ENCODE measurements at regions not wholly inside any gene's neighbourhood (a gene's known extent, or its start where the extent isn't known, plus 50 kb on each side); places are given as distances from the start of the nearest gene placed in this dataset.

GRCh38 chr7:54940748-54941147, 78.1 kb upstream of the EGFR start:
- no peak overlapping the region for H3K4me2 ChIP-seq (replicated peaks; ENCODE audit: extremely low read depth, low read length, poor library complexity, severe bottlenecking)
- no peaks in the 10 kb centered on the region for H4K20me1 ChIP-seq (ENCODE audit: insufficient read depth, low read length)
- WGBS (ENCODE audit: insufficient coverage): 86% methylated on average over 2 of the region's 3 CpGs
- Mint-ChIP-seq H3K27me3 (ENCODE audit: low read depth in 3 of 3) (no peaks in the 10 kb centered on the region), H3K27ac (peak overlapping the region in 1 of 7 donors; percentile 9), H3K4me1 (no peaks in the 10 kb centered on the region), H3K36me3 (no peaks in the 10 kb centered on the region), H3K9me3 (peaks cover 2 to 12% (median 6%) of the 10 kb centered on the region in 7 donors), H3K4me3 (no peak overlapping the region)
- H2AFZ ChIP-seq (ENCODE audit: insufficient read depth, low read depth, low read length, poor library complexity, severe bottlenecking): no peak overlapping the region
- H3K9me3 ChIP-seq (replicated peaks in 1 of 2; ENCODE audit: control insufficient read depth in 1 of 2, insufficient read depth in 1 of 2, low read length in 2 of 2): peaks cover 0 to 4% of the 10 kb centered on the region in 2 donors
- H3K79me2 ChIP-seq (ENCODE audit: insufficient read depth, low read length): no peaks in the 10 kb centered on the region
- TF ChIP-seq CTCF (IDR thresholded peaks at IDR 0.05): no peak
- no peak overlapping the region for H3K9ac ChIP-seq (ENCODE audit: insufficient read depth, low read length, poor library complexity, severe bottlenecking)
- H3K36me3 ChIP-seq (replicated peaks in 1 of 2; ENCODE audit: control insufficient read depth in 1 of 2, insufficient read depth in 2 of 2, low read length in 2 of 2): no peaks in the 10 kb centered on the region
- H3K4me1 ChIP-seq (ENCODE audit: control insufficient read depth in 1 of 2, insufficient read depth in 2 of 2, low read length in 2 of 2): no peaks in the 10 kb centered on the region
- no peaks in the 10 kb centered on the region for H3K27me3 ChIP-seq (ENCODE audit: control insufficient read depth in 2 of 2, insufficient read depth in 2 of 2, low read length in 2 of 2)
- no peak for DNase-seq
- no peak overlapping the region for H3K4me3 ChIP-seq (replicated peaks in 1 of 3; ENCODE audit: low read depth in 2 of 3, low read length in 3 of 3)
- no peak overlapping the region for H3K27ac ChIP-seq (ENCODE audit: low read depth in 1 of 2, low read length in 2 of 2)
- intact Hi-C loops (cut with micrococcal nuclease): no loop called here

GRCh38 chr7:54944179-54944578, 74.6 kb upstream of the EGFR start:
- Mint-ChIP-seq H3K9me3 (peaks cover 2 to 14% (median 5%) of the 10 kb centered on the region in 7 donors), H3K4me3 (no peak overlapping the region), H3K4me1 (no peaks in the 10 kb centered on the region), H3K27ac (no peak overlapping the region), H3K27me3 (ENCODE audit: low read depth in 3 of 3) (no peaks in the 10 kb centered on the region), H3K36me3 (no peaks in the 10 kb centered on the region)
- Histone ChIP-seq H3K4me3 (replicated peaks in 1 of 3; ENCODE audit: low read depth in 2 of 3, low read length in 3 of 3) (no peak overlapping the region), H3K27ac (ENCODE audit: low read depth in 1 of 2, low read length in 2 of 2) (no peak overlapping the region), H3K27me3 (ENCODE audit: control insufficient read depth in 2 of 2, insufficient read depth in 2 of 2, low read length in 2 of 2) (no peaks in the 10 kb centered on the region), H3K4me1 (ENCODE audit: control insufficient read depth in 1 of 2, insufficient read depth in 2 of 2, low read length in 2 of 2) (no peaks in the 10 kb centered on the region), H4K20me1 (ENCODE audit: insufficient read depth, low read length) (no peaks in the 10 kb centered on the region), H3K79me2 (ENCODE audit: insufficient read depth, low read length) (no peaks in the 10 kb centered on the region), H3K9ac (ENCODE audit: insufficient read depth, low read length, poor library complexity, severe bottlenecking) (no peak overlapping the region), H3K4me2 (replicated peaks; ENCODE audit: extremely low read depth, low read length, poor library complexity, severe bottlenecking) (no peak overlapping the region), H3K36me3 (replicated peaks in 1 of 2; ENCODE audit: control insufficient read depth in 1 of 2, insufficient read depth in 2 of 2, low read length in 2 of 2) (no peaks in the 10 kb centered on the region), H3K9me3 (replicated peaks in 1 of 2; ENCODE audit: control insufficient read depth in 1 of 2, insufficient read depth in 1 of 2, low read length in 2 of 2) (peaks cover 0 to 4% of the 10 kb centered on the region in 2 donors), H2AFZ (ENCODE audit: insufficient read depth, low read depth, low read length, poor library complexity, severe bottlenecking) (no peak overlapping the region)
- TF ChIP-seq CTCF (IDR thresholded peaks at IDR 0.05): no peak
- intact Hi-C loops (cut with micrococcal nuclease): no loop called here
- no peak for DNase-seq
- WGBS (ENCODE audit: insufficient coverage): 67% methylated on average over 1 of the region's 3 CpGs
